Fibroblast of lung (primary cell): ENCODE measurements at regions not wholly inside any gene's neighbourhood (a gene's known extent, or its start where the extent isn't known, plus 50 kb on each side); places are given as distances from the start of the nearest gene placed in this dataset.

Source experiments
- DNase-seq, 2 donors: peaks; one replicate each; pipeline versions ENCODE4 v3.0.0 to v3.0.0-alpha.2; 2010; ENCODE audit warnings: low read depth in 2 of 2
- H2AFZ ChIP-seq: 2 replicates; pipeline ENCODE4 v1.5.1; 2012; ENCODE audit warnings: low read length, control low read depth, inconsistent platforms
- H3K27ac ChIP-seq: 2 replicates; pipeline ENCODE4 v1.5.1; 2011; ENCODE audit warnings: low read length, control low read depth; ENCODE audit not compliant: insufficient read depth
- H3K27me3 ChIP-seq: 2 replicates; pipeline ENCODE4 v1.5.1; 2011; ENCODE audit warnings: mild to moderate bottlenecking, low read length; ENCODE audit not compliant: control insufficient read depth, insufficient read depth
- H3K36me3 ChIP-seq: 2 replicates; pipeline ENCODE4 v1.5.1; 2011; ENCODE audit warnings: low read length; ENCODE audit not compliant: control insufficient read depth, insufficient read depth
- H3K4me1 ChIP-seq: 2 replicates; pipeline ENCODE4 v1.5.1; 2011; ENCODE audit warnings: low read length; ENCODE audit not compliant: control insufficient read depth, insufficient read depth; ENCODE audit errors: extremely low read depth
- H3K4me2 ChIP-seq: 2 replicates; pipeline ENCODE4 v1.5.1; 2011; ENCODE audit warnings: low read length, control low read depth; ENCODE audit not compliant: insufficient read depth; ENCODE audit errors: extremely low read depth
- H3K4me3 ChIP-seq, 4 experiments: fragments of 200-600 bp in 1 of 4; sonication (generic) in 1 of 4; replicated peaks in 1 of 4; 2 replicates each; pipeline ENCODE4 v1.5.1; 2011 to 2016; ENCODE audit warnings: low read length in 4 of 4, low read depth in 3 of 4, mild to moderate bottlenecking in 3 of 4, control low read depth in 2 of 4, inconsistent platforms in 1 of 4, mixed read lengths in 1 of 4; ENCODE audit not compliant: insufficient read depth in 1 of 4; ENCODE audit errors: control extremely low read depth in 1 of 4
- H3K79me2 ChIP-seq: 2 replicates; pipeline ENCODE4 v1.5.1; 2012; ENCODE audit warnings: mild to moderate bottlenecking, low read length, inconsistent platforms; ENCODE audit not compliant: control insufficient read depth, insufficient read depth
- H3K9ac ChIP-seq: 2 replicates; pipeline ENCODE4 v1.5.1; 2011; ENCODE audit warnings: mild to moderate bottlenecking, low read length, control low read depth; ENCODE audit not compliant: insufficient read depth
- H3K9me3 ChIP-seq: 2 replicates; pipeline ENCODE4 v1.5.1; 2012; ENCODE audit warnings: low read depth, low read length; ENCODE audit not compliant: control insufficient read depth, insufficient read depth
- H4K20me1 ChIP-seq: 2 replicates; pipeline ENCODE4 v1.5.1; 2011; ENCODE audit warnings: low read length; ENCODE audit not compliant: control insufficient read depth, insufficient read depth; ENCODE audit errors: extremely low read depth
- CTCF ChIP-seq, 2 donors: IDR thresholded peaks in 1 of 2; conservative IDR thresholded peaks in 1 of 2; 1 replicate in 1 of 2; 2 replicates in 1 of 2; pipeline ENCODE4 v1.5.1; 2011 to 2012; ENCODE audit warnings: low read length in 2 of 2, control low read depth in 1 of 2, inconsistent platforms in 1 of 2, low read depth in 1 of 2, mild to moderate bottlenecking in 1 of 2
- EZH2 ChIP-seq: IDR thresholded peaks from 2 replicates; pipeline ENCODE4 v1.5.1; 2012; ENCODE audit warnings: low read length, control low read depth, mild to moderate bottlenecking; ENCODE audit errors: missing control alignments

- no peaks in the 10 kb centered on the region for H3K79me2 ChIP-seq
- H3K27me3 ChIP-seq: no peaks in the 10 kb centered on the region
- H3K9ac ChIP-seq: no peak overlapping the region
- H3K4me2 ChIP-seq: no peak overlapping the region
- no peak for DNase-seq
- no peaks in the 10 kb centered on the region for H3K4me1 ChIP-seq
- no peaks in the 10 kb centered on the region for H3K9me3 ChIP-seq
- H3K36me3 ChIP-seq: no peaks in the 10 kb centered on the region
- H3K4me3 ChIP-seq: no peak overlapping the region
- TF ChIP-seq CTCF (conservative IDR thresholded peaks at IDR 0.05 in 1 of 2, IDR thresholded peaks at IDR 0.05 in 1 of 2; ENCODE audit: low read depth in 1 of 2, low read length in 2 of 2): no peak
- TF ChIP-seq EZH2: no peak
- H2AFZ ChIP-seq: no peak overlapping the region
- no peaks in the 10 kb centered on the region for H4K20me1 ChIP-seq
- H3K27ac ChIP-seq: no peak overlapping the region
Observed at GRCh38 chr12:93950311-93950710, 198.1 kb upstream of the PLXNC1 start.

- Histone ChIP-seq H3K4me3 (no peak overlapping the region), H3K4me2 (peak overlapping the region; percentile 42), H3K27ac (peak overlapping the region; percentile 24), H3K27me3 (no peaks in the 10 kb centered on the region), H3K9ac (no peak overlapping the region), H4K20me1 (no peaks in the 10 kb centered on the region), H3K36me3 (no peaks in the 10 kb centered on the region), H3K9me3 (no peaks in the 10 kb centered on the region), H2AFZ (peak overlapping the region; percentile 75), H3K4me1 (no peaks in the 10 kb centered on the region), H3K79me2 (no peaks in the 10 kb centered on the region)
- peak in 1 of 2 donors; percentile 28 for DNase-seq
- TF ChIP-seq CTCF (conservative IDR thresholded peaks at IDR 0.05 in 1 of 2, IDR thresholded peaks at IDR 0.05 in 1 of 2; ENCODE audit: low read depth in 1 of 2, low read length in 2 of 2) (no peak), EZH2 (no peak)
Observed at GRCh38 chr12:93954166-93955112, 193.9 kb upstream of the PLXNC1 start.

GRCh38 chr12:93956551-93956950 lies 191.8 kb upstream of the PLXNC1 start:
- H4K20me1 ChIP-seq: no peaks in the 10 kb centered on the region

More at GRCh38 chr12:93956551-93956950, 191.8 kb upstream of the PLXNC1 start:
- Histone ChIP-seq H3K4me3 (no peak overlapping the region), H3K79me2 (no peaks in the 10 kb centered on the region), H3K9me3 (no peaks in the 10 kb centered on the region), H3K4me1 (no peaks in the 10 kb centered on the region), H3K36me3 (no peaks in the 10 kb centered on the region), H3K4me2 (no peak overlapping the region), H3K27ac (no peak overlapping the region), H3K9ac (no peak overlapping the region), H2AFZ (no peak overlapping the region), H3K27me3 (no peaks in the 10 kb centered on the region)
- TF ChIP-seq CTCF (conservative IDR thresholded peaks at IDR 0.05 in 1 of 2, IDR thresholded peaks at IDR 0.05 in 1 of 2; ENCODE audit: low read depth in 1 of 2, low read length in 2 of 2) (no peak), EZH2 (no peak)
- no peak for DNase-seq
